PC-3 (cell line): ENCODE measurements at regions not wholly inside any gene's neighbourhood (a gene's known extent, or its start where the extent isn't known, plus 50 kb on each side); places are given as distances from the start of the nearest gene placed in this dataset.

Source experiments
- CTCF ChIP-seq: fragments of 300-600 bp; sonication (generic); conservative IDR thresholded peaks from 2 replicates; pipeline ENCODE4 v1.5.1; 2017; ENCODE audit warnings: antibody characterized with exemption, low read depth, mild to moderate bottlenecking, low read length
- EZH2 ChIP-seq: fragments of 300-600 bp; sonication (generic); IDR thresholded peaks from one replicate; pipeline ENCODE4 v1.6.1; 2017; ENCODE audit warnings: antibody characterized with exemption, mild to moderate bottlenecking, low read length; ENCODE audit not compliant: unreplicated experiment

DNA sequence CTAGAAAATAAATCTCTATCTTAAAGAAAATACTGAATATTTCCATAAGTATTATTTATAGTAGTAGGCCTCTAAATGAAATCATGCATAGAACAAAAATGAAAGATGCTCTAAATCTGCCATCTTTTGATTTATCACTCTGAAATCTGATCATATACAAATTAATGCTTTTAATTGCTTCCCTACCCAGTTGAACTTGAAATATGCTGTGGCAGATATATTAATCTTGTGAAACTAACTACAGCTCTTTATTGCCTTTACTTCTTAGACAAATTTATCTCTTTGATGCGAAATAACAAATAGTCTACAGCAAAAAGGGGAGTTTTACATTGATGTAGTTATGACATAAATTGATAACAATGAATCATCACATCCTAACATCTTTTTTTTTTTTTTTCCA lies 510.7 kb upstream of the SLITRK6 start:
- no peak for TF ChIP-seq CTCF
- no peak for TF ChIP-seq EZH2
